Fibroblast of the conjunctiva (primary cell): ENCODE measurements at regions not wholly inside any gene's neighbourhood (a gene's known extent, or its start where the extent isn't known, plus 50 kb on each side); places are given as distances from the start of the nearest gene placed in this dataset.

Experiments used
- DNase-seq: peaks from one replicate; pipeline ENCODE4 v3.0.0-alpha.2; 2010; ENCODE audit warnings: low read depth

- peak; percentile 73 for DNase-seq
Observed at GRCh38 chr2:226079671-226080181, 680.2 kb downstream of the NYAP2 start.

GRCh38 chr2:226079196-226079595 is 679.7 kb downstream of the NYAP2 start:
- no peak for DNase-seq

GRCh38 chr2:226078666-226079065 is 679.2 kb downstream of the NYAP2 start:
- no peak for DNase-seq

GRCh38 chr2:226077841-226078240 is 678.3 kb downstream of the NYAP2 start:
- DNase-seq, result no peak

- peak; percentile 67 for DNase-seq
Observed at GRCh38 chr2:226077031-226077430, 677.5 kb downstream of the NYAP2 start.

- DNase-seq, result no peak
Observed at GRCh38 chr2:226076529-226076928, 677.0 kb downstream of the NYAP2 start.

GRCh38 chr2:226074391-226074790 is 674.9 kb downstream of the NYAP2 start:
- no peak for DNase-seq

- no peak for DNase-seq
Observed at GRCh38 chr2:226073496-226074160, 674.1 kb downstream of the NYAP2 start.

- DNase-seq, result no peak
Observed at GRCh38 chr2:226066873-226067272, 667.4 kb downstream of the NYAP2 start.

- no peak for DNase-seq
Observed at GRCh38 chr2:226066391-226066790, 666.9 kb downstream of the NYAP2 start.

- no peak for DNase-seq
Observed at GRCh38 chr2:226064932-226065570, 665.5 kb downstream of the NYAP2 start.

- DNase-seq, result no peak
Observed at GRCh38 chr2:226063704-226064440, 664.4 kb downstream of the NYAP2 start.

GRCh38 chr2:226059961-226060627 is 660.6 kb downstream of the NYAP2 start:
- DNase-seq, result no peak

- DNase-seq, result no peak
Observed at GRCh38 chr2:226057914-226058313, 658.4 kb downstream of the NYAP2 start.

GRCh38 chr2:226057365-226057764 is 657.9 kb downstream of the NYAP2 start:
- DNase-seq, result no peak

- DNase-seq, result no peak
Observed at GRCh38 chr2:226052772-226053416, 653.4 kb downstream of the NYAP2 start.

GRCh38 chr2:226050822-226051221 is 651.3 kb downstream of the NYAP2 start:
- no peak for DNase-seq

GRCh38 chr2:226048611-226049010 is 649.1 kb downstream of the NYAP2 start:
- DNase-seq, result peak; percentile 71

- no peak for DNase-seq
Observed at GRCh38 chr2:226045080-226045479, 645.6 kb downstream of the NYAP2 start.

GRCh38 chr2:226040344-226040900 is 640.9 kb downstream of the NYAP2 start:
- DNase-seq, result no peak

- no peak for DNase-seq
Observed at GRCh38 chr2:226037526-226037925, 638.0 kb downstream of the NYAP2 start.
